ENCODE measurements at regions not wholly inside any gene's neighbourhood (a gene's known extent, or its start where the extent isn't known, plus 50 kb on each side); places are given as distances from the start of the nearest gene placed in this dataset.
"Not testable (repeated sequence)": the region's sequence is repeated elsewhere in the genome, so short reads cannot be mapped to it uniquely, and the experiment has no call there.

GRCh38 chr2:111526041-111526639, 357.9 kb downstream of the ANAPC1 start:
- H2AFZ ChIP-seq (ENCODE audit: low read length); DNase-seq (ENCODE audit: low spot score); POLR2A ChIA-PET: not testable (repeated sequence)

GRCh38 chr2:111527707-111528400, 356.1 kb downstream of the ANAPC1 start:
- CTCF ChIA-PET (ENCODE audit: unreplicated experiment); POLR2A ChIA-PET; H3K4me1 ChIP-seq (ENCODE audit: insufficient read depth, low read length, poor library complexity, severe bottlenecking); H3K27ac ChIP-seq (ENCODE audit: low read depth, low read length, poor library complexity, severe bottlenecking); H4K20me1 ChIP-seq (ENCODE audit: insufficient read depth, low read length); DNase-seq (ENCODE audit: low spot score); H3K9me3 ChIP-seq (ENCODE audit: low read length); H3K4me2 ChIP-seq (ENCODE audit: low read length); intact Hi-C loops (cut with micrococcal nuclease; ENCODE audit: unreplicated experiment); H3K36me3 ChIP-seq (ENCODE audit: insufficient read depth, low read length); H3K79me2 ChIP-seq (ENCODE audit: insufficient read depth, low read depth, low read length); H3K4me3 ChIP-seq (ENCODE audit: low read depth, low read length, poor library complexity, severe bottlenecking); H2AFZ ChIP-seq (ENCODE audit: low read length); BruUV-seq (replicated peaks); H3K9me2 ChIP-seq (ENCODE audit: insufficient read depth, low read length): not testable (repeated sequence)

More at GRCh38 chr2:111526041-111526639, 357.9 kb downstream of the ANAPC1 start:
- BruUV-seq (replicated peaks); H3K4me3 ChIP-seq (ENCODE audit: low read depth, low read length, poor library complexity, severe bottlenecking); H3K36me3 ChIP-seq (ENCODE audit: insufficient read depth, low read length); H3K4me1 ChIP-seq (ENCODE audit: insufficient read depth, low read length, poor library complexity, severe bottlenecking); intact Hi-C loops (cut with micrococcal nuclease; ENCODE audit: unreplicated experiment); CTCF ChIA-PET (ENCODE audit: unreplicated experiment); H3K4me2 ChIP-seq (ENCODE audit: low read length); H3K9me3 ChIP-seq (ENCODE audit: low read length); H3K79me2 ChIP-seq (ENCODE audit: insufficient read depth, low read depth, low read length); H3K9me2 ChIP-seq (ENCODE audit: insufficient read depth, low read length); H3K27ac ChIP-seq (ENCODE audit: low read depth, low read length, poor library complexity, severe bottlenecking); H4K20me1 ChIP-seq (ENCODE audit: insufficient read depth, low read length): not testable (repeated sequence)

GRCh38 chr2:111529022-111529421, 355.0 kb downstream of the ANAPC1 start:
- H3K79me2 ChIP-seq (ENCODE audit: insufficient read depth, low read depth, low read length); H3K4me3 ChIP-seq (ENCODE audit: low read depth, low read length, poor library complexity, severe bottlenecking); H3K4me2 ChIP-seq (ENCODE audit: low read length); H3K9me3 ChIP-seq (ENCODE audit: low read length); H3K27ac ChIP-seq (ENCODE audit: low read depth, low read length, poor library complexity, severe bottlenecking); intact Hi-C loops (cut with micrococcal nuclease; ENCODE audit: unreplicated experiment); BruUV-seq (replicated peaks); H3K4me1 ChIP-seq (ENCODE audit: insufficient read depth, low read length, poor library complexity, severe bottlenecking); H4K20me1 ChIP-seq (ENCODE audit: insufficient read depth, low read length); DNase-seq (ENCODE audit: low spot score); H3K9me2 ChIP-seq (ENCODE audit: insufficient read depth, low read length); H3K36me3 ChIP-seq (ENCODE audit: insufficient read depth, low read length); H2AFZ ChIP-seq (ENCODE audit: low read length); POLR2A ChIA-PET; CTCF ChIA-PET (ENCODE audit: unreplicated experiment): not testable (repeated sequence)

- CTCF ChIA-PET (ENCODE audit: unreplicated experiment); H3K9me2 ChIP-seq (ENCODE audit: insufficient read depth, low read length); BruUV-seq (replicated peaks); intact Hi-C loops (cut with micrococcal nuclease; ENCODE audit: unreplicated experiment); H3K4me1 ChIP-seq (ENCODE audit: insufficient read depth, low read length, poor library complexity, severe bottlenecking); H4K20me1 ChIP-seq (ENCODE audit: insufficient read depth, low read length); POLR2A ChIA-PET; H3K4me3 ChIP-seq (ENCODE audit: low read depth, low read length, poor library complexity, severe bottlenecking); H3K9me3 ChIP-seq (ENCODE audit: low read length); H3K27ac ChIP-seq (ENCODE audit: low read depth, low read length, poor library complexity, severe bottlenecking); H2AFZ ChIP-seq (ENCODE audit: low read length); H3K79me2 ChIP-seq (ENCODE audit: insufficient read depth, low read depth, low read length); DNase-seq (ENCODE audit: low spot score); H3K36me3 ChIP-seq (ENCODE audit: insufficient read depth, low read length); H3K4me2 ChIP-seq (ENCODE audit: low read length): not testable (repeated sequence)
These were observed 353.6 kb downstream of the ANAPC1 start for GRCh38 chr2:111530239-111530965.

- H3K9me2 ChIP-seq (ENCODE audit: insufficient read depth, low read length); POLR2A ChIA-PET; H3K36me3 ChIP-seq (ENCODE audit: insufficient read depth, low read length); intact Hi-C loops (cut with micrococcal nuclease; ENCODE audit: unreplicated experiment); DNase-seq (ENCODE audit: low spot score); H4K20me1 ChIP-seq (ENCODE audit: insufficient read depth, low read length); H3K79me2 ChIP-seq (ENCODE audit: insufficient read depth, low read depth, low read length); H3K4me2 ChIP-seq (ENCODE audit: low read length); H3K4me1 ChIP-seq (ENCODE audit: insufficient read depth, low read length, poor library complexity, severe bottlenecking); CTCF ChIA-PET (ENCODE audit: unreplicated experiment); H2AFZ ChIP-seq (ENCODE audit: low read length); H3K27ac ChIP-seq (ENCODE audit: low read depth, low read length, poor library complexity, severe bottlenecking); BruUV-seq (replicated peaks); H3K9me3 ChIP-seq (ENCODE audit: low read length); H3K4me3 ChIP-seq (ENCODE audit: low read depth, low read length, poor library complexity, severe bottlenecking): not testable (repeated sequence)
These were observed 351.1 kb downstream of the ANAPC1 start for GRCh38 chr2:111532682-111533556.

GRCh38 chr2:111533557-111534247, 350.3 kb downstream of the ANAPC1 start:
- H3K79me2 ChIP-seq (ENCODE audit: insufficient read depth, low read depth, low read length); H3K9me2 ChIP-seq (ENCODE audit: insufficient read depth, low read length); DNase-seq (ENCODE audit: low spot score); BruUV-seq (replicated peaks); intact Hi-C loops (cut with micrococcal nuclease; ENCODE audit: unreplicated experiment); POLR2A ChIA-PET; H3K36me3 ChIP-seq (ENCODE audit: insufficient read depth, low read length); H4K20me1 ChIP-seq (ENCODE audit: insufficient read depth, low read length); H3K9me3 ChIP-seq (ENCODE audit: low read length); H2AFZ ChIP-seq (ENCODE audit: low read length); CTCF ChIA-PET (ENCODE audit: unreplicated experiment); H3K4me2 ChIP-seq (ENCODE audit: low read length); H3K27ac ChIP-seq (ENCODE audit: low read depth, low read length, poor library complexity, severe bottlenecking); H3K4me1 ChIP-seq (ENCODE audit: insufficient read depth, low read length, poor library complexity, severe bottlenecking); H3K4me3 ChIP-seq (ENCODE audit: low read depth, low read length, poor library complexity, severe bottlenecking): not testable (repeated sequence)
